DOHH2 (cell line): ENCODE measurements at regions not wholly inside any gene's neighbourhood (a gene's known extent, or its start where the extent isn't known, plus 50 kb on each side); places are given as distances from the start of the nearest gene placed in this dataset.

Experiments
- H3F3A ChIP-seq: fragments of 200-600 bp; sonication (generic), shearing (Covaris generic); 2 replicates; pipeline ENCODE4 v1.6.0; 2016; ENCODE audit warnings: antibody characterized with exemption, mild to moderate bottlenecking; ENCODE audit not compliant: control insufficient read depth, insufficient read depth
- H3K27ac ChIP-seq: fragments of 200-600 bp; sonication (generic); 2 replicates; pipeline ENCODE4 v1.5.1; 2014; ENCODE audit warnings: low read depth, mild to moderate bottlenecking, low read length, moderate library complexity
- H3K27me3 ChIP-seq: fragments of 200-600 bp; sonication (generic); 2 replicates; pipeline ENCODE4 v1.6.1; 2014; ENCODE audit warnings: mild to moderate bottlenecking, low read length, mixed read lengths; ENCODE audit not compliant: control insufficient read depth
- H3K36me3 ChIP-seq: fragments of 200-600 bp; sonication (generic); 2 replicates; pipeline ENCODE4 v1.6.1; 2014; ENCODE audit warnings: mild to moderate bottlenecking, low read length, moderate library complexity, mixed read lengths; ENCODE audit not compliant: control insufficient read depth
- H3K4me1 ChIP-seq: fragments of 200-600 bp; sonication (generic); 2 replicates; pipeline ENCODE4 v1.6.1; 2014; ENCODE audit warnings: mild to moderate bottlenecking, low read length, mixed read lengths; ENCODE audit not compliant: control insufficient read depth
- H3K4me2 ChIP-seq: fragments of 200-600 bp; sonication (generic); 2 replicates; pipeline ENCODE4 v1.6.0; 2014; ENCODE audit warnings: mild to moderate bottlenecking, low read length, moderate library complexity
- H3K4me3 ChIP-seq: fragments of 200-600 bp; sonication (generic); 2 replicates; pipeline ENCODE4 v1.5.1; 2014; ENCODE audit warnings: mild to moderate bottlenecking, low read length, mixed read lengths
- H3K79me2 ChIP-seq: fragments of 200-600 bp; sonication (generic); 2 replicates; pipeline ENCODE4 v1.6.1; 2014; ENCODE audit warnings: mild to moderate bottlenecking, low read length, mixed read lengths; ENCODE audit not compliant: control insufficient read depth
- H3K9me2 ChIP-seq: fragments of 200-600 bp; sonication (generic); replicated peaks from 2 replicates; pipeline ENCODE4 v1.6.1; 2014; ENCODE audit warnings: mild to moderate bottlenecking, low read length, mixed read lengths; ENCODE audit not compliant: control insufficient read depth
- H3K9me3 ChIP-seq: fragments of 200-600 bp; sonication (generic); 2 replicates; pipeline ENCODE4 v1.6.1; 2014; ENCODE audit warnings: antibody characterized with exemption, low read length, mixed read lengths; ENCODE audit not compliant: control insufficient read depth, insufficient read depth
- H4K20me1 ChIP-seq: fragments of 200-600 bp; sonication (generic); 2 replicates; pipeline ENCODE4 v1.6.0; 2014; ENCODE audit warnings: low read depth, mild to moderate bottlenecking, antibody characterized with exemption, low read length, moderate library complexity; ENCODE audit not compliant: control insufficient read depth, insufficient read depth
- EZH2phosphoT487 ChIP-seq: fragments of 200-600 bp; sonication (generic); IDR thresholded peaks from 2 replicates; pipeline ENCODE4 v1.6.1; 2017; ENCODE audit warnings: borderline replicate concordance, mild to moderate bottlenecking, antibody characterized with exemption, low read length, moderate library complexity, mixed read lengths
- TF ChIP-seq, protein P1 (sequence below): fragments of 200-600 bp; sonication (generic); IDR thresholded peaks from one replicate; pipeline ENCODE4 v1.5.1; 2014; ENCODE audit warnings: antibody characterized with exemption, mild to moderate bottlenecking, low read depth, low read length; ENCODE audit not compliant: poor library complexity, severe bottlenecking

DNA sequence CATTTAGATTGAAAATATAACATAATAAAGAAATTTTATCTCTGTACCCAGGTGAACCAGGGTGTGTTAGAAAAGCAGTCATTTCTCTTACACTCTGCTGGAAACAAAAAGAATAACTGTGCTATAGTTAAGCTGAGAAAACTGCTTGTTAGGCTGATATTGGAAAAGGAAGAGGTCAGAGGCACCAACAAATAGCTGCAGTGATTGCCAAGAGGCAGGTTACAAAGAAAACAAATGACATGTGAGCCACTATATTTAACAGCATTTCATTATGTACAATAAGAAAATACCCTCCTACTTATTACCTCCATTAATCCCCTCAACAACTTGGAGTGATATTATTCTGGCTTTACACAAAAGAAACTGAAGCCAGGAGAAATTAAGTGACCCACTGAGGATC, 607.9 kb upstream of the TLE4 start:
- no peak for TF ChIP-seq EZH2phosphoT487
- TF ChIP-seq, protein P1, sequence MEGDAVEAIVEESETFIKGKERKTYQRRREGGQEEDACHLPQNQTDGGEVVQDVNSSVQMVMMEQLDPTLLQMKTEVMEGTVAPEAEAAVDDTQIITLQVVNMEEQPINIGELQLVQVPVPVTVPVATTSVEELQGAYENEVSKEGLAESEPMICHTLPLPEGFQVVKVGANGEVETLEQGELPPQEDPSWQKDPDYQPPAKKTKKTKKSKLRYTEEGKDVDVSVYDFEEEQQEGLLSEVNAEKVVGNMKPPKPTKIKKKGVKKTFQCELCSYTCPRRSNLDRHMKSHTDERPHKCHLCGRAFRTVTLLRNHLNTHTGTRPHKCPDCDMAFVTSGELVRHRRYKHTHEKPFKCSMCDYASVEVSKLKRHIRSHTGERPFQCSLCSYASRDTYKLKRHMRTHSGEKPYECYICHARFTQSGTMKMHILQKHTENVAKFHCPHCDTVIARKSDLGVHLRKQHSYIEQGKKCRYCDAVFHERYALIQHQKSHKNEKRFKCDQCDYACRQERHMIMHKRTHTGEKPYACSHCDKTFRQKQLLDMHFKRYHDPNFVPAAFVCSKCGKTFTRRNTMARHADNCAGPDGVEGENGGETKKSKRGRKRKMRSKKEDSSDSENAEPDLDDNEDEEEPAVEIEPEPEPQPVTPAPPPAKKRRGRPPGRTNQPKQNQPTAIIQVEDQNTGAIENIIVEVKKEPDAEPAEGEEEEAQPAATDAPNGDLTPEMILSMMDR = no peak
- no peak overlapping the region for H3K4me2 ChIP-seq
- no peaks in the 10 kb centered on the region for H3K36me3 ChIP-seq

DNA sequence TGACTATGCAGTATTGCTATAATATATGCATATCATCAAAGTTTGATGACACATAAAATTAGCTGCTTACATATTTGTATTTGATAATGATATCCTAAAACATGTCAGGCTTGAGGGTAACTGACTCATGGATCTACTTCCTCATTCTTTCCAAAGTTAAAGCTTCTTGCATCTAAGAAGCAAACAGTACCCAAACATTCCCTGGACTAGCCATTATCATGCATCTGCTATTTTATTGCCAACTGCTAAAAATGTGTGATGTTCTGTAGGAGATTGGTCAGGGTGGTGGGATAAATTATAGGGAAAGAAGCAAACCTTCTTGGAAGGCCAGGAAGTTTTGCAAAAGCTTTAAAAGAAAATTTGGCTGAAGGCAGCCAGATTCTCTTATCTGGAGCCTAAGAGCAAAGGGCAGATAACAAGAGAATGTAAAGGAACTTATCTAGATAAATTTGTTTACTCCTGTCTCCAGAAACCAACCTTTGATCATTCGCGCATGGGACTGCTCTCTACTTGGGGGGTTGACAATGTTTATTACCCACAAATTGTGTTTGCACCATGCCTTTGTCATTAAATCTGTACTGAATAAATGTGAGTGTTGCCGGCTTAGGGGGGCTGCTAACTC, 604.1 kb upstream of the TLE4 start:
- no peak overlapping the region for H3K27ac ChIP-seq
- H3K4me3 ChIP-seq = no peak overlapping the region
- H3K27me3 ChIP-seq = no peaks in the 10 kb centered on the region

More for the DNA sequence above, 607.9 kb upstream of the TLE4 start:
- Histone ChIP-seq H3K9me3 (peaks cover 2% of the 10 kb centered on the region; the same call in 1 of the 2 replicates), H3K9me2 (no peaks in the 10 kb centered on the region), H3K4me3 (no peak overlapping the region), H3K4me1 (no peaks in the 10 kb centered on the region), H4K20me1 (no peaks in the 10 kb centered on the region), H3K79me2 (no peaks in the 10 kb centered on the region), H3F3A (no peaks in the 10 kb centered on the region), H3K27ac (no peak overlapping the region), H3K27me3 (no peaks in the 10 kb centered on the region)

DNA sequence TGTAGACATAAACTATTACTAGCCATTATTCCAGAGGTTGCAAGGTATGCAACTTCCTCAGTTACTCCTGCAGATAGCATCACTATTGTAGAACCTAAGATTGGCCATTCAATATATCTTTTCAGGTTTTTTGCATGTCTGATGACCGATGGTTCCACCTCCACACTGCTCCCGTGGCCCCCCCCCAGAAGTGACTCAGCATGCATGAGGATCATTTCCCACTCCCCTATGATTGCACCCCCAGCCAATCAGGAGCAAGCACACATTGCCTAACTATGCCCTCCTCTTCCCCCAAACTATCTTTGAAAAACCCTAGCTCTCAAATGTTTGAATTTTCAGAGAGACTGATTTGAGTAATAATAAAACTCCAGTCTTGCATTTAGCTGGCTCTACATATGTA, 601.4 kb upstream of the TLE4 start:
- no peak overlapping the region for H3K4me3 ChIP-seq
- H3K9me3 ChIP-seq = no peaks in the 10 kb centered on the region
- no peaks in the 10 kb centered on the region for H3K4me1 ChIP-seq
- H3F3A ChIP-seq = no peaks in the 10 kb centered on the region
- no peak overlapping the region for H3K4me2 ChIP-seq
- H3K27ac ChIP-seq = no peak overlapping the region
- H3K9me2 ChIP-seq = no peaks in the 10 kb centered on the region
- H3K27me3 ChIP-seq = no peaks in the 10 kb centered on the region
- TF ChIP-seq, protein P1 = no peak
- no peak for TF ChIP-seq EZH2phosphoT487
- no peaks in the 10 kb centered on the region for H3K36me3 ChIP-seq
- H3K79me2 ChIP-seq = no peaks in the 10 kb centered on the region
- no peaks in the 10 kb centered on the region for H4K20me1 ChIP-seq

More for the DNA sequence above, 604.1 kb upstream of the TLE4 start:
- Histone ChIP-seq H4K20me1 (no peaks in the 10 kb centered on the region), H3K9me2 (no peaks in the 10 kb centered on the region), H3K4me2 (no peak overlapping the region), H3K36me3 (no peaks in the 10 kb centered on the region), H3F3A (no peaks in the 10 kb centered on the region), H3K79me2 (no peaks in the 10 kb centered on the region), H3K9me3 (no peaks in the 10 kb centered on the region), H3K4me1 (no peaks in the 10 kb centered on the region)
- TF ChIP-seq, protein P1 = no peak
- no peak for TF ChIP-seq EZH2phosphoT487
